Astrocyte of the cerebellum (primary cell): ENCODE measurements at regions not wholly inside any gene's neighbourhood (a gene's known extent, or its start where the extent isn't known, plus 50 kb on each side); places are given as distances from the start of the nearest gene placed in this dataset.
"Not testable (repeated sequence)": the region's sequence is repeated elsewhere in the genome, so short reads cannot be mapped to it uniquely, and the experiment has no call there.

Source experiments
- DNase-seq: peaks from one replicate; pipeline ENCODE4 v3.0.0-alpha.2; 2011; ENCODE audit warnings: low read depth
- H3K4me3 ChIP-seq: 2 replicates; pipeline ENCODE4 v1.5.1; 2011; ENCODE audit warnings: mild to moderate bottlenecking, low read depth, low read length, moderate library complexity
- in situ Hi-C: cut with HindIII; loops from 2 replicates; pipeline ENCODE4 v1.10.0; 2017; ENCODE audit warnings: low sequenced_read_pairs
- TF ChIP-seq, protein P1 (sequence below): IDR thresholded peaks from 2 replicates; pipeline ENCODE4 v1.5.1; 2012; ENCODE audit warnings: low read length, low read depth, moderate library complexity, mild to moderate bottlenecking; ENCODE audit errors: missing control alignments

DNA sequence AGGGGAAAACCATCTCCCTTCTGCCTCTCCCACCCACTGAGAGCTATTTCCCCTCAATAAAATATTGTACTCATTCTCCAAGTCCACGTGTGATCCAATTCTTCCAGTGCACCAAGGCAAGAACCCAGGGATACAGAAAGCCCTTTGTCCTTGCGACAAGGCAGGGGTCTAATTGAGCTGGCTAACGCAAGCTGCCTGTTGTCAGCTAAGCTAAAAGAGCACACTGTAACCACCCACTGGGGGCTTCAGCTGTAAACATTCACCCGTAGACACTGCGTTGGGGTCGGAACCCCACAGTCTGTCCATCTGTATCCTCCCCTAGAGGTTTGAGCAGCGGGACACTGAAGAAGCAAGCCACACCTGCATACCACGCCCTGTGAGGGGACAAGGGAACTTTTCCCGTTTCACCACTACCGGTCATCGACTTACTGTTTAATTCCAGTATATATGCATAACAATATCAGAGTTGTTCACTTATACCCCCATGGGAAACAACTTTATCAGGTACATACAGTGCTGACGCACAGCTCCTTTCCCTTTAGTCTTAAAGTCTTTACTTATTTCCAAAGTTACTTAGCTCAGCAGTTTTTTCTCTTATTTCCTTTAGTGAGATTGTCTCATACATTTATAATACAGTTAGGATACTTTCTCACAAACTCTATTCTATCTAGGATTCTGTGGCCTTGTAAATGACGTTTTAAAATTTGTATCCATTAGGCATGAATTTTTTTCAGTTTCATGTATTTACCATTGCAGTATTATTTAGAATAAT is 721.6 kb downstream of the ANKRD7 start:
- DNase-seq = no peak
- H3K4me3 ChIP-seq = no peak overlapping the region
- TF ChIP-seq, protein P1, sequence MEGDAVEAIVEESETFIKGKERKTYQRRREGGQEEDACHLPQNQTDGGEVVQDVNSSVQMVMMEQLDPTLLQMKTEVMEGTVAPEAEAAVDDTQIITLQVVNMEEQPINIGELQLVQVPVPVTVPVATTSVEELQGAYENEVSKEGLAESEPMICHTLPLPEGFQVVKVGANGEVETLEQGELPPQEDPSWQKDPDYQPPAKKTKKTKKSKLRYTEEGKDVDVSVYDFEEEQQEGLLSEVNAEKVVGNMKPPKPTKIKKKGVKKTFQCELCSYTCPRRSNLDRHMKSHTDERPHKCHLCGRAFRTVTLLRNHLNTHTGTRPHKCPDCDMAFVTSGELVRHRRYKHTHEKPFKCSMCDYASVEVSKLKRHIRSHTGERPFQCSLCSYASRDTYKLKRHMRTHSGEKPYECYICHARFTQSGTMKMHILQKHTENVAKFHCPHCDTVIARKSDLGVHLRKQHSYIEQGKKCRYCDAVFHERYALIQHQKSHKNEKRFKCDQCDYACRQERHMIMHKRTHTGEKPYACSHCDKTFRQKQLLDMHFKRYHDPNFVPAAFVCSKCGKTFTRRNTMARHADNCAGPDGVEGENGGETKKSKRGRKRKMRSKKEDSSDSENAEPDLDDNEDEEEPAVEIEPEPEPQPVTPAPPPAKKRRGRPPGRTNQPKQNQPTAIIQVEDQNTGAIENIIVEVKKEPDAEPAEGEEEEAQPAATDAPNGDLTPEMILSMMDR = no peak
- in situ Hi-C loops = no loop called here

GRCh38 chr7:118948508-118948907 is 724.0 kb downstream of the ANKRD7 start:
- TF ChIP-seq, protein P1 = no peak
- in situ Hi-C loops = no loop called here
- no peak overlapping the region for H3K4me3 ChIP-seq

GRCh38 chr7:118949031-118949430 is 724.5 kb downstream of the ANKRD7 start:
- in situ Hi-C loops = no loop called here
- TF ChIP-seq, protein P1 = no peak
- no peak for DNase-seq
- no peak overlapping the region for H3K4me3 ChIP-seq

More at GRCh38 chr7:118948508-118948907, 724.0 kb downstream of the ANKRD7 start:
- DNase-seq = no peak

GRCh38 chr7:118956285-118956684 is 731.8 kb downstream of the ANKRD7 start:
- H3K4me3 ChIP-seq, in situ Hi-C loops, DNase-seq: not testable (repeated sequence)

DNA sequence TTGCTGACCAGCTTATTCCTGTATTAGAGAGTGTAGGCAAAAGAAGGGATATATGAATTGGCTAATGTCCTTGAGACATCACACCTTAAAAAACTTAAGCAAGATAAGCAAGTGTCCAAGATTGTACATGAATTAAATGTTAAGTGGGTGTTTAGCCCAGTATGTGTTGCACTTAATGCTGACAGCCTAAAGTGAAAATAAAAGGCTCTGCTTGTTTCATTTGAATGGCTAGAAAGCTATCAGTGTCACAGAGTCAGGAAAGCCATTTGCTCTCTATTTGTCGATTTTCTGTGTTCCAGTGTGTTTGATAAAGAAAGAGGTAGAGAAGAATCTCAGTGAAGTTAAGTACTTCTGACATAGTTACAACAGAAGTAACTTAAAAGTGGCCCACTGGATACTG is 744.9 kb downstream of the ANKRD7 start:
- in situ Hi-C loops = no loop called here
- TF ChIP-seq, protein P1 = no peak
- H3K4me3 ChIP-seq = no peak overlapping the region
- DNase-seq = no peak

- TF ChIP-seq, protein P1 = no peak
- no peak for DNase-seq
- in situ Hi-C loops = no loop called here
- no peak overlapping the region for H3K4me3 ChIP-seq
These were observed 747.2 kb downstream of the ANKRD7 start for GRCh38 chr7:118971706-118972105.

- DNase-seq = no peak
- in situ Hi-C loops = no loop called here
- H3K4me3 ChIP-seq = no peak overlapping the region
- TF ChIP-seq, protein P1 = no peak
These were observed 750.3 kb downstream of the ANKRD7 start for GRCh38 chr7:118974836-118975235.
